ENCODE measurements at regions not wholly inside any gene's neighbourhood (a gene's known extent, or its start where the extent isn't known, plus 50 kb on each side); places are given as distances from the start of the nearest gene placed in this dataset.

- no peaks in the 10 kb centered on the region for H3K9me3 Mint-ChIP-seq
- no peaks in the 10 kb centered on the region for H3K36me3 Mint-ChIP-seq (ENCODE audit: low read depth)
- peaks cover 15% of the 10 kb centered on the region for H3K27me3 Mint-ChIP-seq
- no peak for ATAC-seq
- TF ChIP-seq CTCF (IDR thresholded peaks at IDR 0.05): no peak
- DNase-seq: no peak
- CTCF ChIA-PET: no interaction called here
- H3K27ac Mint-ChIP-seq: no peak overlapping the region
- H3K4me3 Mint-ChIP-seq: no peak overlapping the region
- POLR2A ChIA-PET: no interaction called here
- H3K4me1 Mint-ChIP-seq (ENCODE audit: low read depth): no peaks in the 10 kb centered on the region
- intact Hi-C loops (cut with micrococcal nuclease): no loop called here
Measured at GRCh38 chr13:106423530-106423929, 111.9 kb downstream of the EFNB2 start.

GRCh38 chr13:106418556-106418955 is 116.9 kb downstream of the EFNB2 start:
- Mint-ChIP-seq H3K27ac (no peak overlapping the region), H3K4me3 (no peak overlapping the region), H3K9me3 (no peaks in the 10 kb centered on the region), H3K27me3 (peaks cover 17% of the 10 kb centered on the region), H3K4me1 (ENCODE audit: low read depth) (peaks cover 2% of the 10 kb centered on the region), H3K36me3 (ENCODE audit: low read depth) (no peaks in the 10 kb centered on the region)
- CTCF ChIA-PET: interaction anchor here (1.5 kb wide), 1 partner anchor 118 kb away, joined by 4 read pairs; no protein-coding TSS in a partner anchor
- POLR2A ChIA-PET: no interaction called here
- no peak for TF ChIP-seq CTCF (IDR thresholded peaks at IDR 0.05)
- no peak for DNase-seq
- no peak for ATAC-seq
- intact Hi-C loops (cut with micrococcal nuclease): no loop called here

DNA sequence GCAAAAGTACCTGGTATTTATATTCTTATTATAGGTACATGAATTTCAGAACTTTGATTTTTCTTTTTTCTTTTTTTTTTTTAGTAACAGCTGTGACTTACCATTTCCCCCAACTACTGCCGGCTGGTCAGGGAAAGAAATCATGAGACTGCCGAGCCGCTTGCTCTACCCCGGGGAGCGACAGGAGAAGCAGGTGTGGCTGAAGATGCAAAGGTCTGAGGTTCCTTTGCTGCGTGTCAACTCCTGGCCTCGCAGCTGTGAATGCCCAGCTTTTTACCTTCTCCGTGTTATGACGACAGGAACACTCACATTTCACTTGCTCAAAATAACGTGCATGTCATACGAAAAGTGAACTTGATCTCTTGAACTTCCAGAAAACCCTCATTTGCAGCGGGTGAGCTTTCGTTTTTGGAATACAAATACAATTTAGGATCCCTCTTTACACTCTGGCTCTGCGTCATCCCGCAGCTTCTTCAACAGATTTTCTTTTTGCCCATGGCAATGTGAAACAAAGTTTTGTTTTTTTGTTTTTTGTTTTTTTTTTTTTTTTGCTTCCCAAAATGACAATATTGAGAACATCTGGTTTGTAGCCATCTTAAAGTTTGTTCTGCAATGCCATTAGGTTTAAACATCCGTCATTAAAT is 117.9 kb downstream of the EFNB2 start:
- intact Hi-C loops (cut with micrococcal nuclease): no loop called here
- no peak overlapping the region for H3K27ac Mint-ChIP-seq
- peaks cover 12% of the 10 kb centered on the region for H3K27me3 Mint-ChIP-seq
- H3K4me3 Mint-ChIP-seq: no peak overlapping the region
- no peak for ATAC-seq
- no peak for DNase-seq
- H3K9me3 Mint-ChIP-seq: no peaks in the 10 kb centered on the region
- CTCF ChIA-PET: interaction anchor here (1.5 kb wide), 1 partner anchor 119 kb away, joined by 4 read pairs; no protein-coding TSS in a partner anchor
- no peak for TF ChIP-seq CTCF (IDR thresholded peaks at IDR 0.05)
- POLR2A ChIA-PET: no interaction called here
- no peaks in the 10 kb centered on the region for H3K36me3 Mint-ChIP-seq (ENCODE audit: low read depth)
- peaks cover 2% of the 10 kb centered on the region for H3K4me1 Mint-ChIP-seq (ENCODE audit: low read depth)

GRCh38 chr13:106416645-106417044 is 118.8 kb downstream of the EFNB2 start:
- no peak for ATAC-seq

More at GRCh38 chr13:106416645-106417044, 118.8 kb downstream of the EFNB2 start:
- Mint-ChIP-seq H3K4me1 (ENCODE audit: low read depth) (peaks cover 2% of the 10 kb centered on the region), H3K9me3 (no peaks in the 10 kb centered on the region), H3K4me3 (no peak overlapping the region), H3K27ac (no peak overlapping the region), H3K36me3 (ENCODE audit: low read depth) (no peaks in the 10 kb centered on the region), H3K27me3 (peaks cover 9% of the 10 kb centered on the region)
- ChIA-PET CTCF (no interaction called here), POLR2A (no interaction called here)
- intact Hi-C loops (cut with micrococcal nuclease): no loop called here
- DNase-seq: no peak
- no peak for TF ChIP-seq CTCF (IDR thresholded peaks at IDR 0.05)

All from activated CD8-positive, alpha-beta T cell treated with anti-CD3 and anti-CD28 coated beads for 36 hours (primary cell).